Mesendoderm (in vitro differentiated cells): ENCODE measurements at regions not wholly inside any gene's neighbourhood (a gene's known extent, or its start where the extent isn't known, plus 50 kb on each side); places are given as distances from the start of the nearest gene placed in this dataset.

Experiments used
- DNase-seq: peaks from one replicate; pipeline ENCODE4 v3.0.0; 2013
- H2AK5ac ChIP-seq: 2 replicates; pipeline ENCODE4 v1.6.1; 2013; ENCODE audit warnings: low read length, inconsistent platforms
- H2BK120ac ChIP-seq: 2 replicates; pipeline ENCODE4 v1.6.1; 2013; ENCODE audit warnings: low read depth, mild to moderate bottlenecking, low read length, moderate library complexity, mixed read lengths
- H2BK15ac ChIP-seq: replicated peaks from 2 replicates; pipeline ENCODE4 v1.6.1; 2013; ENCODE audit warnings: low read depth, mild to moderate bottlenecking, moderate library complexity
- H2BK5ac ChIP-seq: 2 replicates; pipeline ENCODE4 v1.6.1; 2013; ENCODE audit warnings: low read length, inconsistent platforms
- H3K18ac ChIP-seq: 2 replicates; pipeline ENCODE4 v1.6.1; 2013; ENCODE audit warnings: mild to moderate bottlenecking, low read length, mixed read lengths
- H3K23ac ChIP-seq: one replicate; pipeline ENCODE4 v1.6.1; 2013; ENCODE audit warnings: low read length
- H3K27ac ChIP-seq: 2 replicates; pipeline ENCODE4 v1.5.1; 2013; ENCODE audit warnings: low read depth, mild to moderate bottlenecking, inconsistent platforms, low read length, moderate library complexity
- H3K27me3 ChIP-seq: 2 replicates; pipeline ENCODE4 v1.6.1; 2013; ENCODE audit warnings: low read length, control low read depth, mild to moderate bottlenecking, inconsistent platforms; ENCODE audit not compliant: insufficient read depth, poor library complexity
- H3K36me3 ChIP-seq: 2 replicates; pipeline ENCODE4 v1.6.1; 2013; ENCODE audit warnings: low read length, inconsistent platforms; ENCODE audit not compliant: control insufficient read depth, insufficient read depth
- H3K4ac ChIP-seq: one replicate; pipeline ENCODE4 v1.6.1; 2013; ENCODE audit warnings: low read depth, mild to moderate bottlenecking, low read length, moderate library complexity
- H3K4me1 ChIP-seq: 2 replicates; pipeline ENCODE4 v1.6.1; 2013; ENCODE audit warnings: low read depth, low read length, inconsistent platforms; ENCODE audit not compliant: control insufficient read depth
- H3K4me2 ChIP-seq: 2 replicates; pipeline ENCODE4 v1.6.1; 2013; ENCODE audit warnings: low read length
- H3K4me3 ChIP-seq: 2 replicates; pipeline ENCODE4 v1.5.1; 2013; ENCODE audit warnings: mild to moderate bottlenecking, low read length
- H3K56ac ChIP-seq: one replicate; pipeline ENCODE4 v1.6.1; 2013; ENCODE audit warnings: low read length
- H3K79me1 ChIP-seq: 2 replicates; pipeline ENCODE4 v1.6.1; 2013; ENCODE audit warnings: low read length, inconsistent platforms
- H3K79me2 ChIP-seq: 2 replicates; pipeline ENCODE4 v1.6.1; 2013; ENCODE audit warnings: mild to moderate bottlenecking, low read length; ENCODE audit not compliant: control insufficient read depth, insufficient read depth
- H3K9ac ChIP-seq: 2 replicates; pipeline ENCODE4 v1.6.1; 2013; ENCODE audit warnings: low read length, inconsistent platforms
- H4K5ac ChIP-seq: one replicate; pipeline ENCODE4 v1.6.1; 2013; ENCODE audit warnings: low read length
- H4K8ac ChIP-seq: one replicate; pipeline ENCODE4 v1.6.1; 2013; ENCODE audit warnings: low read depth, mild to moderate bottlenecking, control low read depth, low read length, moderate library complexity
- WGBS: extraction: QIAGEN DNeasy Blood & Tissue Kit; methylation state at CpG from one replicate; pipeline ENCODE4 v1.1.7; 2013; ENCODE audit warnings: low lambda C conversion rate, missing lambda C conversion rate; ENCODE audit not compliant: insufficient coverage; ENCODE audit errors: extremely low coverage; 5-methylcytosine and 5-hydroxymethylcytosine counted together

- Histone ChIP-seq H4K5ac (no peak overlapping the region), H3K18ac (no peak overlapping the region), H3K56ac (no peak overlapping the region), H3K4me3 (no peak overlapping the region), H2BK120ac (no peak overlapping the region), H3K23ac (no peak overlapping the region), H3K4me1 (no peaks in the 10 kb centered on the region), H3K4me2 (no peak overlapping the region), H3K79me1 (no peaks in the 10 kb centered on the region), H3K36me3 (no peaks in the 10 kb centered on the region), H3K79me2 (no peaks in the 10 kb centered on the region), H2AK5ac (no peak overlapping the region), H4K8ac (no peak overlapping the region), H2BK5ac (no peak overlapping the region), H2BK15ac (no peak overlapping the region), H3K4ac (no peak overlapping the region), H3K27me3 (no peaks in the 10 kb centered on the region), H3K27ac (no peak overlapping the region), H3K9ac (no peak overlapping the region)
- DNase-seq: no peak
- WGBS: 100% methylated on average over 1 of the region's 4 CpGs
Measured at GRCh38 chr5:111942201-111942600, 185.2 kb upstream of the NREP start.

- Histone ChIP-seq H3K18ac (no peak overlapping the region), H3K4ac (no peak overlapping the region), H4K8ac (no peak overlapping the region), H2BK120ac (no peak overlapping the region), H3K36me3 (no peaks in the 10 kb centered on the region), H4K5ac (no peak overlapping the region), H3K9ac (no peak overlapping the region), H3K27me3 (no peaks in the 10 kb centered on the region), H2BK15ac (no peak overlapping the region), H3K23ac (no peak overlapping the region), H3K27ac (no peak overlapping the region), H3K79me2 (no peaks in the 10 kb centered on the region), H3K4me3 (no peak overlapping the region), H2AK5ac (no peak overlapping the region), H2BK5ac (no peak overlapping the region), H3K79me1 (no peaks in the 10 kb centered on the region), H3K56ac (no peak overlapping the region), H3K4me2 (no peak overlapping the region), H3K4me1 (no peaks in the 10 kb centered on the region)
- WGBS: no CpG with 5 or more reads among the region's 2 CpGs
- no peak for DNase-seq
Measured at GRCh38 chr5:111937094-111937493, 180.1 kb upstream of the NREP start.

GRCh38 chr5:111935835-111936234 lies 178.8 kb upstream of the NREP start:
- no peak overlapping the region for H3K18ac ChIP-seq
- no peak overlapping the region for H3K4me3 ChIP-seq
- DNase-seq: peak; percentile 45
- no peak overlapping the region for H2BK5ac ChIP-seq
- no peak overlapping the region for H3K9ac ChIP-seq
- no peak overlapping the region for H3K4me2 ChIP-seq
- H3K27ac ChIP-seq: no peak overlapping the region
- H2BK15ac ChIP-seq: no peak overlapping the region
- H2BK120ac ChIP-seq: no peak overlapping the region
- H4K5ac ChIP-seq: no peak overlapping the region
- H4K8ac ChIP-seq: no peak overlapping the region
- no peak overlapping the region for H3K23ac ChIP-seq
- H3K4me1 ChIP-seq: no peaks in the 10 kb centered on the region
- WGBS: no CpG with 5 or more reads among the region's 3 CpGs
- no peaks in the 10 kb centered on the region for H3K36me3 ChIP-seq
- H2AK5ac ChIP-seq: no peak overlapping the region
- no peak overlapping the region for H3K56ac ChIP-seq
- H3K4ac ChIP-seq: no peak overlapping the region
- no peaks in the 10 kb centered on the region for H3K79me2 ChIP-seq
- H3K79me1 ChIP-seq: no peaks in the 10 kb centered on the region
- H3K27me3 ChIP-seq: no peaks in the 10 kb centered on the region

DNA sequence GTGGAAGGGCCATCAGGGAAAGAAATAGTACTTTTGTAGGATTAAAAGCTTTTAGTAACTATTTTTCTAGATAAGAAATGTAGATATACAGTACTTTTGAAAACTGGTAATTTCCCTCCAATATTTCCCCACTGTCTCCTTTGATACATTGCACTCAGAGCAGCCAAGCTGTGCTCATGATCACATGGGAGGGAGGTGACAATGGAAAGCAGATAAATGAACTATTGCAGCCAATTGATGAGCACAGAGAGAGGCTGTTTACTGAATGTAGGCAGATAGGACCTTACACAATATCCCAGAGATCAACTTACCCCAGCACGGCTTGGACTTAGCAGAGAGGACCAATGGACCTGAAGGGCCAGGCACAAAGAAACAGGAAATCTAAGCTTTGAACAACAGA lies 178.0 kb upstream of the NREP start:
- no peak overlapping the region for H2BK120ac ChIP-seq
- no peak overlapping the region for H4K8ac ChIP-seq
- H3K4me3 ChIP-seq: no peak overlapping the region
- WGBS: no CpG with 5 or more reads among the region's 1 CpG
- no peak overlapping the region for H3K18ac ChIP-seq
- no peaks in the 10 kb centered on the region for H3K79me2 ChIP-seq
- H2BK15ac ChIP-seq: no peak overlapping the region
- H3K9ac ChIP-seq: no peak overlapping the region
- H2BK5ac ChIP-seq: no peak overlapping the region
- H3K27me3 ChIP-seq: no peaks in the 10 kb centered on the region
- H3K4ac ChIP-seq: no peak overlapping the region
- H3K79me1 ChIP-seq: no peaks in the 10 kb centered on the region
- no peak overlapping the region for H3K4me2 ChIP-seq
- no peak overlapping the region for H4K5ac ChIP-seq
- H3K4me1 ChIP-seq: peaks cover under 1% of the 10 kb centered on the region
- DNase-seq: peak; percentile 37
- H3K23ac ChIP-seq: no peak overlapping the region
- H3K36me3 ChIP-seq: no peaks in the 10 kb centered on the region
- no peak overlapping the region for H3K27ac ChIP-seq
- no peak overlapping the region for H2AK5ac ChIP-seq
- no peak overlapping the region for H3K56ac ChIP-seq

GRCh38 chr5:111934511-111934910 lies 177.5 kb upstream of the NREP start:
- H3K4me1 ChIP-seq: peaks cover 2% of the 10 kb centered on the region
- DNase-seq: peak; percentile 68
- H3K18ac ChIP-seq: no peak overlapping the region
- no peak overlapping the region for H3K27ac ChIP-seq
- H3K27me3 ChIP-seq: no peaks in the 10 kb centered on the region
- no peak overlapping the region for H4K5ac ChIP-seq
- no peak overlapping the region for H3K4me2 ChIP-seq
- no peaks in the 10 kb centered on the region for H3K79me1 ChIP-seq
- no peak overlapping the region for H3K4ac ChIP-seq
- H2BK5ac ChIP-seq: no peak overlapping the region
- no peak overlapping the region for H3K56ac ChIP-seq
- no peak overlapping the region for H3K23ac ChIP-seq
- H3K9ac ChIP-seq: no peak overlapping the region
- no peaks in the 10 kb centered on the region for H3K79me2 ChIP-seq
- H2BK15ac ChIP-seq: no peak overlapping the region
- no peak overlapping the region for H4K8ac ChIP-seq
- no CpG with 5 or more reads among the region's 2 CpGs for WGBS
- H3K4me3 ChIP-seq: no peak overlapping the region
- H3K36me3 ChIP-seq: no peaks in the 10 kb centered on the region
- no peak overlapping the region for H2AK5ac ChIP-seq
- no peak overlapping the region for H2BK120ac ChIP-seq

DNA sequence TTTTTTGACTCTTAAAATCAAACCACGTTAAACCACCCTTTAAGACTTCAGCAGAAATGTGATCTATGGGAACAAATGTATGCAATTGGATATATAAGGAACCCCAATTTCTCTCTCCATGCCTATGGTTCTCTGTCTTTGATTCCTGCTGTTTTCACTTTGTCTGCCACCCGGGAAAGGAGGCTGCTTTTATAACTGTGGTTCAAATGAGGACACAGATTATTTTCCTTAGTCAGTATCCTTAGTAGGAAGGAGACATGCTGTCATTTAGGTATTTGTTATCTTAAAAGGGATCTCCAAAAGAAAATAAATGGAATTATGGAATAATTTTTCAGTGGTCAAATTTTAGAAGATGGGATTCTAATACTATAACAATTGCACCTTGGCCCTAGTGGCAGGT lies 176.1 kb upstream of the NREP start:
- H3K36me3 ChIP-seq: no peaks in the 10 kb centered on the region
- DNase-seq: no peak
- H3K4ac ChIP-seq: no peak overlapping the region
- H3K18ac ChIP-seq: no peak overlapping the region
- peaks cover 2% of the 10 kb centered on the region for H3K4me1 ChIP-seq
- no peak overlapping the region for H2BK5ac ChIP-seq
- no peak overlapping the region for H2AK5ac ChIP-seq
- no peaks in the 10 kb centered on the region for H3K79me1 ChIP-seq
- no peak overlapping the region for H3K4me2 ChIP-seq
- H3K23ac ChIP-seq: no peak overlapping the region
- H4K5ac ChIP-seq: no peak overlapping the region
- no peaks in the 10 kb centered on the region for H3K27me3 ChIP-seq
- H3K56ac ChIP-seq: no peak overlapping the region
- no peak overlapping the region for H4K8ac ChIP-seq
- no peaks in the 10 kb centered on the region for H3K79me2 ChIP-seq
- no CpG with 5 or more reads among the region's 2 CpGs for WGBS
- no peak overlapping the region for H2BK120ac ChIP-seq
- no peak overlapping the region for H3K9ac ChIP-seq
- H2BK15ac ChIP-seq: no peak overlapping the region
- H3K27ac ChIP-seq: no peak overlapping the region
- H3K4me3 ChIP-seq: no peak overlapping the region
